NCI-H2196 treated with DMSO at 0.1 percent for 48 hours (cell line): ENCODE measurements at regions not wholly inside any gene's neighbourhood (a gene's known extent, or its start where the extent isn't known, plus 50 kb on each side); places are given as distances from the start of the nearest gene placed in this dataset.
"Not testable (repeated sequence)": the region's sequence is repeated elsewhere in the genome, so short reads cannot be mapped to it uniquely, and the experiment has no call there.

Source experiments
- DNase-seq: peaks from one replicate; lab custom pipeline; 2025; ENCODE audit not compliant: unreplicated experiment; lab: John Stamatoyannopoulos, UW

DNA sequence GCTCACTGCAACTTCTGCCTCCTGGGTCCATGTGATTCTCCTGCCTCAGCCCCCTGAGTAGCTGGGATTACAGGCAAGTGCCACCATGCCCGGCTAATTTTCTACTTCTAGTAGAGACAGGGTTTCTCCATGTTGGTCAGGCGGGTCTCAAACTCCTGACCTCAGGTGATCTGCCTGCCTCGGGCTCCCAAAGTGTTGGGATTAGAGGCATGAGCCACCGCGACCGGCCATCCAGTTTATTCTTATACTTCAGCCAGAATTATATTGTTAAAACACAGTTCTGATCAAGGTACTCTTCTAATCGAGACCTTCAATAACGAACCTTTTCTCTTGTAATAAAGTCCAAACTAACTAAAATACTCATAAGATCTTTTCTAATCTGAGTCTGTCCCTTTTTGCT, 119.6 kb upstream of the FAR2 start:
- DNase-seq, result not testable (repeated sequence)

DNA sequence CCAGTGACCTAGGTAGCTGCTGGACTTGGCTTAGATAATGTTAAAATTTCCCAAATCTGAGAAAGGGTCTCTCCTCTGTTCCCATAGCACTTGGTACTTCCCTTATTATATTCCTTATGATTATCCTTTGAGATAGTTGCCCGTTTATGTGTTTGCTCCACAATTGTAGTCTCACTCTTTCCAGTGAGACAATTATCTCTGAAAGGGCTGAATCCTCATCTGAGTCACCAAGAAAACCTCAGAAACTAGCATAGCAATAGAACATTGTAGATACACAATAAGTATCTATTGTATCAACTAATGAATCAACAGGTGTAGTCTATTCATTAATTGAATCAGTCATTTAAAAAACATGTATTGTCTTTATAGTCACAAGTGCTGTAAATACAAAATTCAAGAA, 119.1 kb upstream of the FAR2 start:
- DNase-seq, result no peak

DNA sequence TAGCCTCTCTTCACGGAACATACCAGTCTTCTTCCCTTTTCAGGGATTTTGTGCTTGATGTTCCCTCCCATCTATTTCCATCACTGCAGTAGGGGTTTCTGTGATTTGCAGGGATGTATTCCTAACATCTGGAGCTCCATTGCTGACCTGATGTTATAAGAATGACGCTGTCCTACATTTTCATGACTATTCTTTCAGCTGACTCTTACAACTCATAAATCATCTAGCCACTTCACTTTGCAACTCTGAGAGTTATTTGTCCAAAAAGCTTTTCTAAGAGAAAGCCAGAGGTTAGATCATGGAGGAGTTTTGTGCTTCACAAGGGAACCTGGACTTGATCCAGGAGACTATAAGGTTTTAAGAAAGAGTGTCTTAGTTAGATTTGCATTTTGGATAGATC, 116.6 kb upstream of the FAR2 start:
- DNase-seq, result no peak

DNA sequence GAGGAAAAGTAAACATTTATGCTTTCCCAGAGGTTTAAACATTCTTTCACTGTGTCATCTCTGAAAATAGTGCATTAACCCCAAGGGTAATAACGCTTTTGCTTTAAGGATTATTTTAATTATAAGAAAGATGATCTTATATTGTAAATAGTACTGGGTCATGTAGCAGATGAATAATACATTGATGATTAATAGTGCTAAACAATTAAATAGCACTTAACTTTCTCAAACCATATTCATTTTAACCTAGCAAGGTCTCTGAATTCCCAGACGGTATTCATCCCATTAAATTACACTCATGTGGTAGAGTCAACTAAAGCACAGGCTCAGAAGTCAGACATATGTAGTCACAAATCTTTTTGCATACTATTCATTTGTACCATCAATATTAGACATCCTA, 115.6 kb upstream of the FAR2 start:
- DNase-seq, result no peak

DNA sequence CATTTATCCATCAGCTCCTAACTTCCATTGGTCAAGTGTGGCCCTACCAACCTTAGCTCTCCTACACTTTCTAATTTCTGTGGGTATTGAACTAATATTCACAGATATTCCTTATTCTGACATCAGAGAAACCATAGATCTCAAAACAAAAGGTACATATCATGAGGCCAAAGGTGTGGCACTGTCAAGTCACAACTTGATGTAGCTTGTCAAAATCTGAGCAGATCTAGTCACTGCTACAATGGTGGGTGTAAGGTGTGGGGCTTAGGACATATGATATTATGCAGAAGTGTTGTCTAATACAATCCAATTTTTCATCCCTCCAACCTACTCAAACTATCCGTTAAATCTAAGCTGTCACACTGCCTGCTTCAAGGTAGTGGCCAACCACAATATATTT, 114.0 kb upstream of the FAR2 start:
- no peak for DNase-seq

DNA sequence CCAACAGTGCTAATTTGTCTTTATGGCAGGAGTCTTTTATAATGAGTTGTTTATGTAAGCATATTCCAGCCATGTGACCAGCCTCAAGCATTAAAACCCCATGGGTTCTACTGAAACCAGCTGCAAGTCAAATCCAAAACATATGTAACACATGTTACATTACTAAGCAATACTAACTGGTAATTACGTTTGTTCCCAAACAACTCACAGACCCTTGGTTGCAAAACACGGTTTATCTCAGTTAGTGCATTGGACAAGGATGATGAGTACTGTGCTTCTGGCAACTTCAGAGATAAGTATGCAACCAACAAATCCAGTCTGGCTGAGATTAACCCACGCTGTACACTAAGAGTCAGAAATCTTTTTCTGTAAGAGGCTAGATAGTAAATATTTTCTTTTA, 110.1 kb upstream of the FAR2 start:
- no peak for DNase-seq

DNA sequence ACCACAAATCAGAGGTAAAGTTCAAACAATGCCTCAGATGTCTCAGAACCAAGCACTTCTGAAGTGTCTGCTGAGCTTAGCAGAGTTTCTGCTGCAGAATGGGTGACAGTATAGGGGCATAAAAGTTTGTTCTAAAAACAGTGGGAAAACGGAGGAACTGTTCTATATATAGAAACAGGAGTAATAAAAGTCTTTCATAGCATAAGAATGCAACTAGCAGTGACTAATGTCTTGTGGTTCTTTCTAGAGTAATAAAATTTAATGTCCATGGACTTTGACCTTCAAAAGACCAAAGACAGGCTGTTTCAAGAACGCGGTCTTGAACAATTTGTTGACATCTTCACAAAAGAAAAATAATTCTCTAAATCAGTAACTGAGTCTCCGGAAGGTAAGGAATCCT, 107.5 kb upstream of the FAR2 start:
- no peak for DNase-seq

DNA sequence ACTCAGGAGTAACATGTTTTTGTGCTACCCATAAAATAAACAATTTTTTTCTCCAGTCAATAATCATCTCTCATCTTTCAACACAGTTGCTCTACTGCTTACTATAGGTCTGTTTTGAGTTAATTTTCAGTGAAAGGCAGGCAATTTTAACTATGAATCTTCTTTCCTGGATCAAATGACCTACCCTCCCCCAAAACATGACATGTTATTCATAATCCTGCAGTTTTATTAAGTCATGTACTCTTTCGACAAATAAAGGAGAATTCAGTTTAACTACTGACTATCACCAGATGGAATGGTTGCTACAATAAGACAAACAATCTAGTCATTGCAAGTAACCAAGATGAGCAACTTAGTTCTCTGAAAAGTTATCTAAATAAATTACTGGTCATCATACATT, 106.0 kb upstream of the FAR2 start:
- no peak for DNase-seq

DNA sequence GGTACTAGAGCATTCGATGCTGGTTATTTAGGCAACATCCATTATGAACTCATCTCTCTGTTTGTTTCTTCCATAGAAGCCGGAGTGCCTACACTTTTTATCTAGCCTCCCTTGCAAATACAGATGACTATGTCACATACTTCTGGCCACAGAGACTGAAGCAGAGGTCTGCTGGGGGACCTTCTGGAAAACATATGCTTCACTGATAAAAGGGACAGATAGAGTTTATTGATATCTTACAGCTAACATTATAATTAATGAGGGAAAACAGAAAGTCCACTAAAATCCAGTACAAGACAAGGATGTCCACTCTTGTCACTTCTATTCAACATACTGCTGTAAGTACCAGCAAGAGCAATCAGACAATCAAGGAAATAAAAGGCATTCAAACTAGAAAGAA, 104.3 kb upstream of the FAR2 start:
- no peak for DNase-seq

DNA sequence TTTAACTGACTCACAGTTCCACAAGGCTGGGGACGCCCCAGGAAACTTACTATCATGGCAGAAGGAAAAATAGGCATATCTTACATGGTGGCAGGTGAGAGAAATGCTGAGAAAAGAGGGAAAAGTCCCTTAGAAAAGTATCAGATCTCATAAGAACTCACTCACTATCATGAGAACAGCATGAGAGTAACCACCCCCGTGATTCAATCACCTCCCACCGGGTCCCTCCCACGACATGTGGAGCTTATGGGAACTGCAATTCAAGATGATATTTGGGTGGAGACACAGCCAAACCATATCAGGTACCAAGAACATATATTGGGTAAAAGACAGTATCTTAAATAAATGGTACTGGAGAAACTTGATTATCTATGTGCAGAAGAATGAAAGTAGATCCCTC, 100.3 kb upstream of the FAR2 start:
- no peak for DNase-seq

DNA sequence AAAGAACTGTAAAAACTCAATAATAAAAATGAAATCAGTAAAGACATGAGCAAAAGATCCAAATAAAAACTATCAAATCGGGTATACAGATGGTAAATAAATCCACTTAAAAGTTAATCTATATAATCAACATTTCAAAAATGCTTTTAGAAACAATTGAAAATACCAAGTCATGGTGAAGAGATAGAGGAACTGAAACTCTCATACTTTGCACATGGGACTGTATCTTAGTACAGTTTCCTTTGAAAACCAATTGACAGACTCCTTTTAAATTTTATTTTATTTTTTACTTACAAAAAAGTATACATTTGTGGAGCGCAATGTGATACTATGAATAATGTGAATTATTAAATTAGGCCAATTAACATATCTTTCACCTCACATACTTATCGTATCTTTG, 98.6 kb upstream of the FAR2 start:
- no peak for DNase-seq

DNA sequence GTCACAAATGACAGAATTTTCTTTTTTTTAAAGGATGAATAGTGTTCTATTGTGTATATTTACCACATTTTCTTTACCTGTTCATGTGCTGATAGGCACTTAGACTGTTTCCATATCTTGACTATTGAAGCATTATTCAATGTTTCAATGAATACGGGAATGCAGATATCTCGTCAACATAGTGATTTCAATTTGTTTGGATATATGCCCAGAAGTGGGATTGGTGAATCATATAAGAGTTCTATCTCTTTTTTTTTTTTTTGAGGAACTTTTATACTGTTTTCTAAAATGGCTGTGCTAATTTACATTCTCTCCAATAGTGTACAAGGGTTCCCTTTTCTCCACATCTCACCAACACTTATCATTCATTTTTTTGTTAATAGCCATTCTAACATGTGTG, 97.9 kb upstream of the FAR2 start:
- DNase-seq, result no peak

DNA sequence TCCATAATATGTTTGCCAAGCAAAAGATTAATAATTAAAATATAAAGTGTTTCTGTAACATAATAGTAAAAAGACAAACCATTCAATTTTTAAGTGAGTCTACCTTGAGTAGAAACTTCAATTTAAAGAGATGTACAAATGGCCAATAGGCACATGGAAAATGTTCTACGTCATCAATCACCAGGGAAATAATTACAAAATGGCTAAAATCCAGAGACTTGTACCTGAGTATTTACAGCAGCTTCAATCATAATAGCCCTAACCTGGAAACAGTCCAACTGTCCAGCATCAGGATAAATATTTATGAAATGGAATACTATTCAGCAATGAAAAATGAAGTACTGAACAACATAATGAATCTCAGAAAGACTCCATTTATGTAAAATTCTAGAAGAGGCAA, 95.5 kb upstream of the FAR2 start:
- no peak for DNase-seq

DNA sequence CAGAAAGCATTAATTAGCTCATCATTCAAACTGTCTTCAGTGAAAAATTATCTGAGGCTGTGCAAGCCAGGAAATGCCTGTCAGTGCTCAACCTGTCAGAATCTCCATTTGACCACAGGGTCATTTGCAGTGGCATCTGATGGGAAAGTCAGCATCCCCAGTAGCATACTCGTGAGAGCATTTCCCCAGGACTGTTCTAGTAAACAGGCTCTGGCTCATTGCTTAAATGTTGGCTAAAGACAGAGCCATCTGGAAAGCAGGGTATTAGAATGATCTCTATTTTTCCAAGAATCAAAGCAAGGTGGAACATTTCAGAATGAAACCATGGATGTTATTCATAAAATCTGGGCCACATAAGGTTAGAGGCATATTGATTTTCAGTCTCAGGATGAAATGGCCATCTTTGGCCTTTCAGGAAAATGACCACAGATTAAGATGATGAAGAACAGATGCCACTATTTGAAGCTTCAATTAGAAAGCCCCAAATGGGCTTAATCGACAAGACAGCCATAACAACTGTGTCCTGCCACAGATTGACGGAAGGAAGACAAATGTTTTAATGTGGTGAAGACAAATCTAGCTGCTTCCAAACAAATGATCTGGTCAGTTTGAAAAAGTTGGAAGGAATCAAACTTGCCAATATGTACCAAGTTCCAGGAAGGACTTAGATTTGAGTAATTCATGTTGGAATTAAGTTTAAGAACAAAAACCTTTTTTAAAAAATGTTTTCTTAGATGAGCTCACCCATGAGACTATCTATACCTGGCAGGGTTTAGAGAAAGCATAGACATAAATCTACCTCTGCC, 94.0 kb upstream of the FAR2 start:
- no peak for DNase-seq

DNA sequence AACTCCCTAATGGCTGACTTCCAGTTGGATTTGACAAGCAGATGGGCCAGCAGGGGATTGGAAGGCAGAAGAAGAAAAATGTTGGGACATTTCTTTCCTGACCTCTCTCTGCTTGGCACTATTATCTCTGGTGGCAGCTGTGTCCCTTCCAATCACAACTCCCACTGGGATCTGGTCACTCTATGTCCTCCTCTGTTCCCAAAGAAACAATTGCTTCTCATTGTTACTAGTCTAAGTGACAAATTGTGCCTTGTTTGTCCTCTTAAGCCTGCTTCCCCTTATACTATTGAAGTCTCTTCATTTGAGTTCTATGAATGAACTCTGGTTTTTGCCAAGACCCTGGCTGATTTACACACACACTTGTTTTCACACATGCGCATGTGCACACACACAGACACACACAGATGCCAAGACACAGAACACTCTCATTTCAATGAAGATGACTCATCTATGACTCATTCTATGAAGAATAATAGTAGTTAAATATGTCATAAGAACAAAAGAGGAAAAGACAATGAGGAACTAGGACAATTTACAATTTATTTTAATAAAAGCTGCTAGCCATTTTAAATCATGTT, 83.0 kb upstream of the FAR2 start:
- no peak for DNase-seq

DNA sequence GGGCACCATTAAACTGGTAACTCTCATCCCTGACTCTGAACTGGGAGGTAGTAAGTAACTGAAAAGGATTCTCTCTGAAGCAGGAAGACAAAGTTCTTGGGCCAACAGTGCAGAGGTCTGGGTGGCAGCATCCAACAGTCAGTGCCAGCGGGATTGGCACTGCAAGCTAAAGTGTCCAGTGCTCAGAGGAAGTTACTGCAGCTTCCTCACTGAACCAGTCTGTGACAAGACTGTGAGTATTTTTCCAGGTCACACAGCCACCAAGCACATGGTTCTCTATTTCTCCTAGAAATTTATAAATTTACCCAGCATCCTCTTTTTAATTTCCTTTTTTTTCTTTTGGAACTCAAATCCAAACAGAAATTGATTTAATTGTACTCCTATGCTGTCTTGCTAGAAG, 81.6 kb upstream of the FAR2 start:
- no peak for DNase-seq

DNA sequence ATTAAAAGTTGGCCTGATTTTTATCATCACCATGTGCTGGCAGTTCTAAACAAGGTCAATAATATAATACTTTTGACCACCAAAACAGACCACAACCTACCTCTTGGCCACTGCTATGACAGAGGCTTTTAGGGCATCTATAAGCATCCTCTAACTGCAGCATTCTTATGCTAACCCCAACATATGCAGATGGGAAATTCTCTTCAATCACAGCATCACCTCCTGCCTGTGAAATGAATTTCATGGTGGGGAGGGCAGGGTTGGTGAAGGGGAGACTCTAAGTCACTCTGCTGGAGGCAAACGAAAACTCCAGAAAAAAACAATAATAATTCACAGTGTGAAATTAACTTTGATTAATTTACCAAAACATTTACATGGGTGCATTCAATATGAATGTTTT, 78.8 kb upstream of the FAR2 start:
- no peak for DNase-seq

DNA sequence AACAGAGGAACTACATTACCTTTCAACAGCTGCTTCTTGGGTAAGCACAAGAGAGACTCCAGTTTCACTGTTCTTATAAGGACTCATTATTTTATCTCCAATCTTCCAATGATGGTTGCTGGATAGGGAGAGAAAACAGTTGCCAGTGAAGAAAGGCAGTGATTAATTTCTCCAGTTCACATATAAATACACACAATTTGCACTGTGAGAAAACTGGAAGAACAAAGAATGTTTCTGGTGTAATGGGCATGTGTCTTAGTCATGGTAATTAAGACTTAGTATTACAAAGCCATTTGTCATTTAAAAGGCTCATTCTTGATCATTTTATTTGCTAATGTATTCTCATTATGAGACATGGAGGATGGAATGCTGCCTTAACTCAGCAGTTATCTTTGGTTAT, 78.0 kb upstream of the FAR2 start:
- no peak for DNase-seq

DNA sequence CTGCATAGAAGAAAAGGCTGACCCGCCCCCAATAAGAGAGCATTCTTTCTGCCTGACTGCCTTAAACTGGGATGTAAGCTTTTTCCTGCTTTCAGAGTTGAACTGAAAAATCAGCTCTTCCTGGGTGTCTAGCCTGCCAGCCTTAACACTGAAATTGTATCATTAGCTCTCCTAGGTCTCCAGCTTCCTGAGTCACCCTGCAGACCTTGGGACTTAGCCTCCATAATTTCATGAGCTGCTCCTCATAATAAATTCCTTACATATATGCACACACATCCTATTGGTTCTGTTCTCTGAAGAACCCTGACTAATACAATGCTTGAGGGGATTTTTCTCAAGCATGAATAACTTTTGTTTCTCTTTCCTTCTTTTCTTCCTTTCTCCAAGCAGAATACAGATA, 76.4 kb upstream of the FAR2 start:
- DNase-seq, result no peak

DNA sequence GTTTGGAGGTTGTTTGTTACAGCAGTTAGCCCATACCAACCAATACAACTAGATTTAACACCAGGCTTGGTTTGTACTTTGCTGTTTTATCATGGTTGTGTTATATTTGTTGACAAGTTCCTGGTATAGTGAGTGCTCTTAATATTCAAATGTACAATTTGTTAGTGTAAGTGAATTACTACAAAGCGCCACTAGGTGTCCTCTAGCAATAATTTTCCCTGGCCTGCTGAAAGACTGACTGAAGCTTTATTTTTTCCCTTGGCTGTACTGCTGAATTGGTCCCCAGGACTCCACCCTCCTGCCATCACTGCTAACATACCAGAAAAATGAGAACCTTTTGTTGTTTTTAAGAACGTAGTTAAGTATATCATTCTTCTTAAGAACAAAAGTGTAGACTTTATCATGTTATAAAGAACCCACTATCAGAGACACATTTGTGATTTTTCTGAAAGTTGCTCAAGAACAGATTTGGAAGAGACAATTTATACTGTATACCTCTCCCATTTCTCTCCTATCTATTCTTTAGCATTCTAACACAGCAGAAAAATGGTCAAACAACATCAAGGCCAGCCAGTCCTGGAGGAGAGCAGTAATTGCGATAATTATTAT, 75.3 kb upstream of the FAR2 start:
- DNase-seq, result peak; percentile 51

DNA sequence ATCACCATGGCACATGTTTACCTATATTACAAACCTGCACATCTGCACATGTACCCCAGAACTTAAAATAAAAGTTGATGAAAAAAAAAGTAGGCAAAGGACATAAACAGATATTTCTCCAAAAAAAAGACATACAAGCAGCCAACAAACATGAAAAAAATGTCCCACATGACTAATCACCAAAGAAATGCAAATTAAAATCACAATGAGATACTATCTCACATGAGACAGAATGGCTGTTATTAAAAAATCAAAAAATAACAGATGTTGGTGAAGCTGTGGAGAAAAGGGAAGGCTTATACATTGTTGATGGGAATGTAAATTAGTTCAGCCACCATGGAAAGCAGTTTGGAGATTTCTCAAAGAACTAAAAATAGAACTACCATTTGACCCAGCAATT, 68.0 kb upstream of the FAR2 start:
- DNase-seq, result no peak

DNA sequence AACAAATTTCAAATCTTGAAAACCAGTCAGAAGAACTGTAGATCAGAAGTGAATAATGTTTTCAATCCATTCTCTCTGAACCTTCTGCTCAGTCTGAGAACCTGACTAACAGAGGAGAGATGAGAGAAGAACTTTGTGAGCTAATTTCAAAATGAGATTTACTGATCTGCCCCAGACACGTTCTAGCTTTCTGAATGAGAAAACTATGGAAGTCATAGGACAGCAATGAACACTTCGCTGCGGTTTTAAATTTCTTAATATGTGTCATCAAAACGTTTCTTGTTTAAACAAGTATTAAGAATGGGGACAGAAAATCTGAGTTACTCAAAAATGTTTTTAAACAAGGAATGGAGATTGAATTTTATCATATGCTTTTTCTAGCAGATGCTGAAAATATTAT, 66.6 kb upstream of the FAR2 start:
- no peak for DNase-seq
